ENCODE measurements at regions not wholly inside any gene's neighbourhood (a gene's known extent, or its start where the extent isn't known, plus 50 kb on each side); places are given as distances from the start of the nearest gene placed in this dataset.

- H2AFZ ChIP-seq (ENCODE audit: low read length): no peak overlapping the region
- H3K27ac ChIP-seq (ENCODE audit: low read depth, low read length, poor library complexity, severe bottlenecking): no peak overlapping the region
- intact Hi-C loops (cut with micrococcal nuclease; ENCODE audit: unreplicated experiment): no loop called here
- ChIA-PET CTCF (ENCODE audit: unreplicated experiment) (no interaction called here), POLR2A (interaction anchor here (0.7 to 0.8 kb wide), 2 partner anchors 34 to 255 kb away, joined by 3 read pairs; no protein-coding TSS in a partner anchor)
- no peaks in the 10 kb centered on the region for H4K20me1 ChIP-seq (ENCODE audit: insufficient read depth, low read length)
- DNase-seq (ENCODE audit: low spot score): no peak
- no peaks in the 10 kb centered on the region for H3K4me1 ChIP-seq (ENCODE audit: insufficient read depth, low read length, poor library complexity, severe bottlenecking)
- no peaks in the 10 kb centered on the region for H3K79me2 ChIP-seq (ENCODE audit: insufficient read depth, low read depth, low read length)
- no peak for TF ChIP-seq EZH2phosphoT487 (IDR thresholded peaks at IDR 0.05; ENCODE audit: borderline replicate concordance, low read depth, low read length)
- TF ChIP-seq, protein P1, sequence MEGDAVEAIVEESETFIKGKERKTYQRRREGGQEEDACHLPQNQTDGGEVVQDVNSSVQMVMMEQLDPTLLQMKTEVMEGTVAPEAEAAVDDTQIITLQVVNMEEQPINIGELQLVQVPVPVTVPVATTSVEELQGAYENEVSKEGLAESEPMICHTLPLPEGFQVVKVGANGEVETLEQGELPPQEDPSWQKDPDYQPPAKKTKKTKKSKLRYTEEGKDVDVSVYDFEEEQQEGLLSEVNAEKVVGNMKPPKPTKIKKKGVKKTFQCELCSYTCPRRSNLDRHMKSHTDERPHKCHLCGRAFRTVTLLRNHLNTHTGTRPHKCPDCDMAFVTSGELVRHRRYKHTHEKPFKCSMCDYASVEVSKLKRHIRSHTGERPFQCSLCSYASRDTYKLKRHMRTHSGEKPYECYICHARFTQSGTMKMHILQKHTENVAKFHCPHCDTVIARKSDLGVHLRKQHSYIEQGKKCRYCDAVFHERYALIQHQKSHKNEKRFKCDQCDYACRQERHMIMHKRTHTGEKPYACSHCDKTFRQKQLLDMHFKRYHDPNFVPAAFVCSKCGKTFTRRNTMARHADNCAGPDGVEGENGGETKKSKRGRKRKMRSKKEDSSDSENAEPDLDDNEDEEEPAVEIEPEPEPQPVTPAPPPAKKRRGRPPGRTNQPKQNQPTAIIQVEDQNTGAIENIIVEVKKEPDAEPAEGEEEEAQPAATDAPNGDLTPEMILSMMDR (conservative IDR thresholded peaks at IDR 0.05; ENCODE audit: low read length): no peak
- no peak overlapping the region for H3K4me2 ChIP-seq (ENCODE audit: low read length)
- no peaks in the 10 kb centered on the region for H3K36me3 ChIP-seq (ENCODE audit: insufficient read depth, low read length)
- no peaks in the 10 kb centered on the region for H3K9me3 ChIP-seq (ENCODE audit: low read length)
- no TSS peak for BruUV-seq (replicated peaks)
- H3K9me2 ChIP-seq (ENCODE audit: insufficient read depth, low read length): no peaks in the 10 kb centered on the region
- no peak overlapping the region for H3K4me3 ChIP-seq (ENCODE audit: low read depth, low read length, poor library complexity, severe bottlenecking)
Observed at GRCh38 chr4:95959182-95959581, 119.3 kb downstream of the PDHA2 start.

- Histone ChIP-seq H3K27ac (ENCODE audit: low read depth, low read length, poor library complexity, severe bottlenecking) (no peak overlapping the region), H3K4me3 (ENCODE audit: low read depth, low read length, poor library complexity, severe bottlenecking) (no peak overlapping the region), H2AFZ (ENCODE audit: low read length) (no peak overlapping the region), H3K9me3 (ENCODE audit: low read length) (no peaks in the 10 kb centered on the region), H3K4me2 (ENCODE audit: low read length) (no peak overlapping the region), H3K4me1 (ENCODE audit: insufficient read depth, low read length, poor library complexity, severe bottlenecking) (no peaks in the 10 kb centered on the region), H4K20me1 (ENCODE audit: insufficient read depth, low read length) (no peaks in the 10 kb centered on the region), H3K9me2 (ENCODE audit: insufficient read depth, low read length) (no peaks in the 10 kb centered on the region), H3K79me2 (ENCODE audit: insufficient read depth, low read depth, low read length) (no peaks in the 10 kb centered on the region), H3K36me3 (ENCODE audit: insufficient read depth, low read length) (no peaks in the 10 kb centered on the region)
- CTCF ChIA-PET (ENCODE audit: unreplicated experiment): no interaction called here
- TF ChIP-seq, protein P1 (conservative IDR thresholded peaks at IDR 0.05; ENCODE audit: low read length): no peak
- TF ChIP-seq EZH2phosphoT487 (IDR thresholded peaks at IDR 0.05; ENCODE audit: borderline replicate concordance, low read depth, low read length): no peak
- intact Hi-C loops (cut with micrococcal nuclease; ENCODE audit: unreplicated experiment): no loop called here
- POLR2A ChIA-PET: interaction anchor here (0.7 to 0.8 kb wide), 2 partner anchors 34 to 256 kb away, joined by 3 read pairs; no protein-coding TSS in a partner anchor
- no peak for DNase-seq (ENCODE audit: low spot score)
- BruUV-seq (replicated peaks): no TSS peak
Observed at GRCh38 chr4:95959633-95960032, 119.7 kb downstream of the PDHA2 start.

- H3K4me3 ChIP-seq (ENCODE audit: low read depth, low read length, poor library complexity, severe bottlenecking): no peak overlapping the region
- H3K4me1 ChIP-seq (ENCODE audit: insufficient read depth, low read length, poor library complexity, severe bottlenecking): no peaks in the 10 kb centered on the region
- H3K79me2 ChIP-seq (ENCODE audit: insufficient read depth, low read depth, low read length): no peaks in the 10 kb centered on the region
- intact Hi-C loops (cut with micrococcal nuclease; ENCODE audit: unreplicated experiment): no loop called here
- no peak overlapping the region for H3K4me2 ChIP-seq (ENCODE audit: low read length)
- H3K36me3 ChIP-seq (ENCODE audit: insufficient read depth, low read length): no peaks in the 10 kb centered on the region
- no peak overlapping the region for H2AFZ ChIP-seq (ENCODE audit: low read length)
- H3K9me3 ChIP-seq (ENCODE audit: low read length): no peaks in the 10 kb centered on the region
- CTCF ChIA-PET (ENCODE audit: unreplicated experiment): no interaction called here
- no peak for DNase-seq (ENCODE audit: low spot score)
- BruUV-seq (replicated peaks): no TSS peak
- H3K9me2 ChIP-seq (ENCODE audit: insufficient read depth, low read length): no peaks in the 10 kb centered on the region
- no peak overlapping the region for H3K27ac ChIP-seq (ENCODE audit: low read depth, low read length, poor library complexity, severe bottlenecking)
- POLR2A ChIA-PET: interaction anchor here (0.6 to 1.4 kb wide), 2 partner anchors 10 to 1838 kb away, joined by 3 to 5 read pairs; no protein-coding TSS in a partner anchor
- no peaks in the 10 kb centered on the region for H4K20me1 ChIP-seq (ENCODE audit: insufficient read depth, low read length)
- TF ChIP-seq, protein P1 (conservative IDR thresholded peaks at IDR 0.05; ENCODE audit: low read length): no peak
- TF ChIP-seq EZH2phosphoT487 (IDR thresholded peaks at IDR 0.05; ENCODE audit: borderline replicate concordance, low read depth, low read length): no peak
Observed at GRCh38 chr4:95963456-95963855, 123.6 kb downstream of the PDHA2 start.

All from OCI-LY7 (cell line).